Naive B cell (primary cell): ENCODE measurements at regions not wholly inside any gene's neighbourhood (a gene's known extent, or its start where the extent isn't known, plus 50 kb on each side); places are given as distances from the start of the nearest gene placed in this dataset.
"Not testable (repeated sequence)": the region's sequence is repeated elsewhere in the genome, so short reads cannot be mapped to it uniquely, and the experiment has no call there.

Experiments
- ATAC-seq, 2 donors: fragments of 150-1000 bp; cut with Tn5 transposase; 2 replicates each; pipeline ENCODE4 v1.10.0; 2021; ENCODE audit warnings: low read depth in 2 of 2, mild to moderate bottlenecking in 2 of 2, moderate library complexity in 2 of 2
- DNase-seq: peaks from one replicate; pipeline ENCODE4 v3.0.0; 2022
- H3K27ac Mint-ChIP-seq, 6 donors: one replicate each; pipeline ENCODE4 v1.8.0; 2020 to 2022; ENCODE audit warnings: mild to moderate bottlenecking in 6 of 6, mixed read lengths in 6 of 6, moderate library complexity in 5 of 6, inconsistent platforms in 2 of 6
- H3K27me3 Mint-ChIP-seq, 3 donors: one replicate each; pipeline ENCODE4 v1.8.0; 2021 to 2022; ENCODE audit warnings: mixed read lengths in 3 of 3, mild to moderate bottlenecking in 1 of 3
- H3K36me3 Mint-ChIP-seq, 2 donors: one replicate each; pipeline ENCODE4 v1.8.0; 2020 to 2022; ENCODE audit warnings: mixed read lengths in 2 of 2, inconsistent platforms in 1 of 2, mild to moderate bottlenecking in 1 of 2
- H3K4me1 Mint-ChIP-seq, 3 donors: one replicate each; pipeline ENCODE4 v1.8.0; 2020 to 2022; ENCODE audit warnings: mixed read lengths in 3 of 3, inconsistent platforms in 1 of 3, mild to moderate bottlenecking in 1 of 3, moderate library complexity in 1 of 3
- H3K4me3 Mint-ChIP-seq, 8 donors: one replicate each; pipeline ENCODE4 v1.8.0; 2020 to 2022; ENCODE audit warnings: mild to moderate bottlenecking in 8 of 8, mixed read lengths in 8 of 8, moderate library complexity in 8 of 8, inconsistent platforms in 2 of 8
- H3K9me3 Mint-ChIP-seq, 7 donors: one replicate each; pipeline ENCODE4 v1.8.0; 2020 to 2022; ENCODE audit warnings: mixed read lengths in 7 of 7, mild to moderate bottlenecking in 5 of 7, inconsistent platforms in 2 of 7, moderate library complexity in 1 of 7

DNA sequence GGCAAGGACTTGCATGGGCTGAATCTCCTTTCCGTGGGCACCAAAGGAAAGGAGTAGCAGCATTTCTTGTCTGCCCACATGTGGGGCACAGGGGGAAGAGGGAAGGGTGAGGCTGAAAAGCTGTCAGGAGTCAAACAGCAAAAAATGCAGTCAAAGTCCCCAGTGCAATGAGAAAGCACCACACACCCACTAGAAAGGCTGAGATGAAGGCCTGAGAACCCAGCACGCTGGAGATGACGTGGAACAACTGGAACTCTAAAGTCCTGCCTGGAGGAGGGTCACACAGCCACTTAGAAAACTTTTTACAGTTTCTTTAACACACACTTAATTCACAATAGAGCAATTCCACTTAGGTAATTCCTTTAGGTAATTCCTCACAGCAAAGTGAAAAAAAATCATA is 94.6 kb upstream of the IGFBPL1 start:
- no peaks in the 10 kb centered on the region for H3K36me3 Mint-ChIP-seq
- H3K4me1 Mint-ChIP-seq: no peaks in the 10 kb centered on the region
- H3K27me3 Mint-ChIP-seq: peaks cover 10 to 25% (median 17%) of the 10 kb centered on the region in 3 donors
- H3K9me3 Mint-ChIP-seq: peaks cover 0 to 2% (median 0%) of the 10 kb centered on the region in 7 donors
- ATAC-seq (no peak), DNase-seq (no peak)
- peak overlapping the region in 1 of 6 donors; percentile 56 for H3K27ac Mint-ChIP-seq
- no peak overlapping the region for H3K4me3 Mint-ChIP-seq

DNA sequence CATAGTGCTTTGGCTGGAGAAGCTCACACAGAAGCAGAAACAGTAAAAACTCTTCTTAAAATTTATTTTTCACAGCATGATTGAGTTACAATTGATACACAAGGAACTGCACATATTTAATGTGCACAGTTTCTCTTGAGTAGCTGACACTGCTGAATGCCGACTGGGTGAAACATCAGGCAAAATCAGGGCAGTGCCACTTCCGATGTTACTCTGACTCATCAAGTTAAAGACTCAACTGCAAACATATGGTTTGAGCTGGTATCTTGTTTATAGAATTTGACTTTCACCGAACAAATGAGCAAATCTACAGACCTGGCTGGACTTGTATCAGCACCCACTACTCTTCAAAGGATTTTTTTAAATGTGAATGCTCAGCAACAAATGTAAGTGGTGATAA is 92.0 kb upstream of the IGFBPL1 start:
- ATAC-seq, DNase-seq, H3K4me3 Mint-ChIP-seq, H3K27ac Mint-ChIP-seq, H3K36me3 Mint-ChIP-seq, H3K9me3 Mint-ChIP-seq, H3K4me1 Mint-ChIP-seq: not testable (repeated sequence)
- H3K27me3 Mint-ChIP-seq: peaks cover 0 to 17% (median 4%) of the 10 kb centered on the region in 3 donors

DNA sequence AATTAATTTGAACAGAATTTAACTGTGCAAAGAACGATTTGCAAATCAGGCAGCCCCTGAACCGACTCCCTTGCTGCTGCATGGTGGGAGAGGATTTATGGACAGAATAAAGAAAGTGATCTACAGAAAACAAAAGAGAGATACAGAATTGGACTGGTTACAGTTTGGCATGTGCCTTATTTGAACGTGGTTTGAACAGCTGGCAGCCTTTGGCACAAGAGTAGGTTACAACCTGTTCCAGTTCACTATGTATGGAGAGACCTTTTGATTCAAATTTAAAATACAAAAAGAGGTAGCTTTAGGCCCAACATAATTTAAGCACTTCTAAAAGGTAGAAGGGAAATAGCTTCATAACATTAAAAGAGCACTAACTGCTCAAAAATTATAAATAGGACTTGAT is 90.8 kb upstream of the IGFBPL1 start:
- H3K36me3 Mint-ChIP-seq, H3K4me1 Mint-ChIP-seq, ATAC-seq, H3K9me3 Mint-ChIP-seq, H3K4me3 Mint-ChIP-seq, H3K27ac Mint-ChIP-seq, DNase-seq: not testable (repeated sequence)
- H3K27me3 Mint-ChIP-seq: peaks cover 0 to 10% (median 0%) of the 10 kb centered on the region in 3 donors

DNA sequence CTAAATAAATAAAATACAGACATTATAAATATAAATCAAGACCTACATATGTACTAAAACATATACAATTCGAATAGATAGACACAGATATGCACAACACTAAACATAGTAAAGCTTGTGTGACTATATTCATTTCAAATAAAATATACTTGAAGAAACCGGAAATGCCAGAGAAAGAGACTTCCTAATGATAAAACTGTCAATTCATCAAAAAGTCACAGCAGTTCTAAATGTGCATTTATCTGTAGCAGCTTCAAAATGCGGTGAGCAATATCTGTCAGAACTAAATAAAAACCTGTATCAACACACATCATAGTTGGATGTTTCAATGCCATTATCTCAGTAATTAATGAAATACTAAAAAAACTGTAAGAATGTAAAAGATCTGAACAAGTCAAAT is 86.1 kb upstream of the IGFBPL1 start:
- H3K36me3 Mint-ChIP-seq, H3K9me3 Mint-ChIP-seq, DNase-seq, ATAC-seq, H3K27ac Mint-ChIP-seq, H3K4me1 Mint-ChIP-seq, H3K4me3 Mint-ChIP-seq: not testable (repeated sequence)
- H3K27me3 Mint-ChIP-seq: peaks cover 7 to 10% (median 10%) of the 10 kb centered on the region in 3 donors

DNA sequence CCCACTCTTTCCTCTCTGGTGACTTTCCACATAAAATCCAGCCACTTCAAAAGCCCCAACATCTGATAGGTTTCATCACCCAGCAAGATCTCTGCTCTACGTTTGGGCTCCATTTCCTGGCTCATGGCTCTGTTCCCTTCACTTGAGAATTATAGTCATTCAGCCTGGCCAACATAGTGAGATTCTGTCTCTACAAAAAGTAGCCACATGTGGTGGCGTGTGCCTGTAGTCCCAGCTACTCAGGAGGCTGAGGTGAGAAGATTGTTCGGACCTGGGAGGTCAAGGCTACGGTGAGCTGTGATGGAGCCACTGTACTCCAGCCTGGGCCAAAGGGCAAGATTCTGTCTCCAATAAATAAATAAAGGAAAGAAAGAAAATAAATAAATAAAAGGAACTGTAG is 83.3 kb upstream of the IGFBPL1 start:
- Mint-ChIP-seq H3K9me3 (peaks cover 0 to 7% (median 0%) of the 10 kb centered on the region in 7 donors), H3K4me3 (no peak overlapping the region), H3K36me3 (no peaks in the 10 kb centered on the region), H3K27ac (no peak overlapping the region), H3K4me1 (no peaks in the 10 kb centered on the region), H3K27me3 (peaks cover 11 to 24% (median 18%) of the 10 kb centered on the region in 3 donors)
- DNase-seq (no peak), ATAC-seq (no peak)

DNA sequence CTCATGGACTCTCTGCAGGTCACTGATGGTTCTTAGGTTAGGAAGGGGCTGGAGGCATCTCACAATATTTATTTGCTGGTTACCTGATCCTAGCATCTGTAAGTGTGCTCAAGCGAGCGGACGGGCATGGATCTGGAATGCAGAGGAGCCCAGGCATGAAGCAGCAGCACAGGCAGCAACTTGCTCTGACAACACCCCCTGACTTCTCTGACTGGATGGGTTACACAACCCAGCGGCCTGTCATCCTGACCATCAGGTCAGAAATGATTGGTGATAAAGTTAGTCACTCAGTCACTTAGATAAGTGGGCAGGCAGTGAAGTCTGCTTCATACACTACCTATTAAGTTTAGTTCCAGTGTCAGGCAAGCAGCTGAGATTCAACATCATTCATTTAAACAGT is 75.9 kb upstream of the IGFBPL1 start:
- not testable (repeated sequence) for H3K4me1 Mint-ChIP-seq, ATAC-seq, H3K4me3 Mint-ChIP-seq, DNase-seq, H3K36me3 Mint-ChIP-seq, H3K27ac Mint-ChIP-seq, H3K9me3 Mint-ChIP-seq
- peaks cover 7 to 26% (median 18%) of the 10 kb centered on the region in 3 donors for H3K27me3 Mint-ChIP-seq

DNA sequence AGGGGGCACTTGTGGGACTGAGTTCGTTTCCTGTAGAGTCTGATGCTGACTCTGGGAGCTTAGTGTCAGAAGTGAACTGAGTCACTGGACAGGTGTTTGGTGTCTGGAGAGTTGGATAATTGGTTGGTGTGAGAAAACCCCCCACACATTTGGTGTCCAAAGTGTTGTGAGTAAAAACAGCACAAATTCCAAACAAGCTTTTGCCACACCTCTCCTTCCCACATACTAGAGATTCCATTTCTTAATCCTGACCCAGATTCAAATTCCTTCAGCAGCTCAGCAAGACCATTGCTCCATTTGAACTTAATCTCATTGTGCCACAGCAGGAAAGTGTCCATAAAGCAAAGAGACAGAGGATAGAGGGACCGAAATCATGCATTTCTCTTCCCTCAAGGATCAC is 74.3 kb upstream of the IGFBPL1 start:
- not testable (repeated sequence) for DNase-seq, H3K36me3 Mint-ChIP-seq, H3K4me3 Mint-ChIP-seq, H3K9me3 Mint-ChIP-seq, ATAC-seq, H3K4me1 Mint-ChIP-seq, H3K27ac Mint-ChIP-seq
- peaks cover 0 to 18% (median 12%) of the 10 kb centered on the region in 3 donors for H3K27me3 Mint-ChIP-seq

DNA sequence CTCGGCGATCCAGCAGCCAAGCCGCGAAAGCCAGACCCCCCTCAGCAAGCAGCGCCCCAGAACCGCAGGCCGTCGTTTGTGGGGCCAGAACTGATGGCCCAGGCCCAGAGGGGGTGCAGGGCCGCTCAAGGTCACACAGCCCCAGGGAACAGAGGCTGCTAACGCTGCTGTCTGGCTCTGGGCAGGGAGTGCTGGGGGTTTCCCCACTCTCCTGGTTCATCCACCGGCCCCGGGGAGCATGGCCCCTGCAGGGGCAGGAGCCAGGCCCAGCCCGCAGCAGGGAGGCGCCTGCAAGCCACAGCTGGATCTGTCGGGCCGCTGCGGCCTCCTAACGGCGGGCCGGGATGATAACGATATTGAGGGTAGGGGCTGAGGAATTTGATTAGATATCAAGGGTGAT is 64.8 kb upstream of the IGFBPL1 start:
- ATAC-seq (no peak), DNase-seq (no peak)
- peaks cover 11 to 36% (median 16%) of the 10 kb centered on the region in 3 donors for H3K27me3 Mint-ChIP-seq
- H3K9me3 Mint-ChIP-seq: peaks cover 0 to 19% (median 8%) of the 10 kb centered on the region in 7 donors
- no peaks in the 10 kb centered on the region for H3K4me1 Mint-ChIP-seq
- peaks cover 0 to 7% of the 10 kb centered on the region in 2 donors for H3K36me3 Mint-ChIP-seq
- no peak overlapping the region for H3K4me3 Mint-ChIP-seq
- H3K27ac Mint-ChIP-seq: peak overlapping the region in 1 of 6 donors; percentile 63

DNA sequence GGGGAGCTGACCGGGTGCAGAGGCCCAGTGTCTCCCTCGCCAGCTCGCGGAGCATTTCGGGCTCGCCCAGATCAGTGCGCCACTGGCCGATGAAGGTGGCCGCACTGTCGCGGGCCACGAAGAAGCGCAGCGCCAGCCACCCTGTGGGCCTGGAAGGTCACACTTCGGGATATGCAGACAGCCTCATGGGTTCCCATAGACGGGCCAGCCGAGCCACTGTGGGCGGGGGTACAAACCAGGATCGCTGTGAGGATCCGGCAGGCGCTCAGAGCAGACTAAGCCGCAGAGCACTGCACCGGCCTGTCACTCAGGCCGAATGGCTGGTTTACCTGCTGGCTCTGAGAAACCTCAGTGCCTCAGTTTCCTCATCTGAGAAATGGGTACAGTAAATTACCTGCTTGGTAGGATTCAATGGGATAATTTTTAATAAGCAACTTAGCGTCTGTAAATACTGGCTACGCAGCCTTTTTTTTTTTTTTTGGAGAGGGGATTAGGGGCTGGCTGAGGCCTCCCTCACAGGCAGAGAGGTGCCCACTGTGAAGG is 64.0 kb upstream of the IGFBPL1 start:
- Mint-ChIP-seq H3K27me3 (peaks cover 16 to 40% (median 22%) of the 10 kb centered on the region in 3 donors), H3K4me3 (no peak overlapping the region)

DNA sequence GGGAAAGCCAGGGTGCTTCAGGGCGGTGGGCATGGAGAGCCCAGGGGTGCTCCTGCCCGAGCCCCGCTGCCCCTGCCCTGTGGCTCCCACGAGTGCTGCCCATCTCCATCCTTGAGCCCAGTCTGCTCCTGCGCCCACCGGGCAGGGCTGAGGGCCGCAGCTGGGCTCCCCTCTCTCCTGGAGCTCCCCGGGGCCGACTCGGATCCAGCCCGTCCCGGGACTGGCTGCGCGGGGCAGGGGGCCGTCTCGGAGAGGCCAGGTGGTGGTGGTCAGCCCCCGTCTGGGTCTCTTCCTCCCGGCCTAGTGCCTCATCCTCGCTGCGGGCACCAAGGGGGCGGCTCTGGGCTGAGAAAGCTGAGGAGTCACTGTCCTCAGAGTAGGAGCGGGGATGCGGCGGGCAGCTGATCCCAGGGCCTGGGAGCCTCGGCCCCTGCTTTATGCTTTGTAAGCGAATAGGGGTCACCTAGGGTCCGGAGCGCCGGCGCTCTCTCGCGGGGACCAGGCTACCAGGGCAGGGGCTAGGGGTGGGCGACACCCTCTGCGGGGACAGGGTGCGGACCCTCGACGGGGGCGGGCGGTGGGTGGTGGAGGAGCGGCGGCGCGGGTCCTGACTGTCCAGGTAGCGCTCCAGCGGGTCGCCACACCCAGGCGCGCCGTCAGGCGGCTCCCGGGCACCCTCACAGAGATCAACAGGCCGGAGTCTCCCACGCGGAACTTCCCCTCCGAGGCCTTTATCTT is 63.3 kb upstream of the IGFBPL1 start:
- not testable (repeated sequence) for ATAC-seq, H3K4me3 Mint-ChIP-seq, DNase-seq, H3K27ac Mint-ChIP-seq, H3K36me3 Mint-ChIP-seq, H3K4me1 Mint-ChIP-seq
- Mint-ChIP-seq H3K9me3 (peaks cover 0 to 10% (median 3%) of the 10 kb centered on the region in 7 donors), H3K27me3 (peaks cover 17 to 42% (median 29%) of the 10 kb centered on the region in 3 donors)

More for the DNA sequence above, 64.0 kb upstream of the IGFBPL1 start:
- peaks cover 0 to 13% (median 5%) of the 10 kb centered on the region in 7 donors for H3K9me3 Mint-ChIP-seq
- H3K36me3 Mint-ChIP-seq: peaks cover 0 to 7% of the 10 kb centered on the region in 2 donors
- H3K27ac Mint-ChIP-seq: no peak overlapping the region
- DNase-seq (no peak), ATAC-seq (no peak)
- no peaks in the 10 kb centered on the region for H3K4me1 Mint-ChIP-seq

DNA sequence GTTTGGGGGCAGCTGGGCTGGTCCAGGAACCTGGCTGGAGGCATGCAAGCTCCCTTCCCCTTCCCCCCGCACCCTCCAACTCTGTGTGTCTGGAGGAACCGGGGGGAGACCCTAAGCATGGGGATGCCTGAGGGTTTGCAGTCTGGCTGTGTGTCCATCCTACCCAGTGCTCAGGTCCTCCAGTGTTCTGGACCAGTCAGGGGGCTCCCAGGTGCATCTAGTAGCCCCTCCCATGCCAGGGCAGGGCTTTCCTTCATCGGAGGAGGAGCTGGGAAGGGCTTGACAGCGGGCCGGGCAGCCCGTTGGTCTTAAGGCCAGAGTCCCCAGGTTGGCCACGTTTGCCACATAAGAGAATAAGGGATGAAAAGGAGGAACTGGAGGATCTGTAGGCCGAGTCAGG is 62.6 kb upstream of the IGFBPL1 start:
- peaks cover 0 to 7% (median 3%) of the 10 kb centered on the region in 7 donors for H3K9me3 Mint-ChIP-seq
- H3K27ac Mint-ChIP-seq: no peak overlapping the region
- ATAC-seq: no peak
- DNase-seq: no peak
- no peaks in the 10 kb centered on the region for H3K4me1 Mint-ChIP-seq
- H3K27me3 Mint-ChIP-seq: peaks cover 17 to 42% (median 35%) of the 10 kb centered on the region in 3 donors
- H3K4me3 Mint-ChIP-seq: no peak overlapping the region
- H3K36me3 Mint-ChIP-seq: peaks cover 0 to 4% of the 10 kb centered on the region in 2 donors

DNA sequence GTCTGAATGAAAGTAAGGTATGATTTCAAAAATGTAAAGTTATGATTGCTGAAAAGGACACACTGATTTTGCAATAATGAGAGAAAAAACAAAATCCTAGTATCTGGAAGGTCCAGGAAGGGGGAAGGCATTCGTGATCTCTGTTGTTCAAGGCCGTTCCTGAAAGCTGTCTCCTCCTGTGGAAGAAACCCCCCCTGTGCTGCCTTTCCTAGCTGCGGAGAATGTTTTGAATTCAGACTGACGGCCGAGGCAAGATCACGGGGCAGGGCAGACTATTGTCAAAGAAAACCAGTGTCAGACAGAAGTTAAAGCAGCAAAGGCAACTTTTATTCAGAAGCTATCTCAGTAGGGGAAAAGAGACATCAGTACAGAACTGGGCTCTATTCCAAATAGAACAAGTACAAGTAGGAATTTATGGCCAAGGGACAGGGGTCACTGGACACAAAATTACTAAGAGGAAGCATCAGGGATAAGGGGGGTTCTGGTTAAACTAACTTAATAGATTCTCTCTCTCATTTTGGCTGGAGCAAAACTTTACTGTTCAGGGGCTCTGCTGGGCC is 61.9 kb upstream of the IGFBPL1 start:
- no peaks in the 10 kb centered on the region for H3K4me1 Mint-ChIP-seq
- H3K27me3 Mint-ChIP-seq: peaks cover 17 to 42% (median 35%) of the 10 kb centered on the region in 3 donors
- DNase-seq (no peak), ATAC-seq (no peak)
- no peak overlapping the region for H3K4me3 Mint-ChIP-seq
- no peaks in the 10 kb centered on the region for H3K36me3 Mint-ChIP-seq
- no peak overlapping the region for H3K27ac Mint-ChIP-seq
- H3K9me3 Mint-ChIP-seq: peaks cover 0 to 4% (median 0%) of the 10 kb centered on the region in 7 donors

DNA sequence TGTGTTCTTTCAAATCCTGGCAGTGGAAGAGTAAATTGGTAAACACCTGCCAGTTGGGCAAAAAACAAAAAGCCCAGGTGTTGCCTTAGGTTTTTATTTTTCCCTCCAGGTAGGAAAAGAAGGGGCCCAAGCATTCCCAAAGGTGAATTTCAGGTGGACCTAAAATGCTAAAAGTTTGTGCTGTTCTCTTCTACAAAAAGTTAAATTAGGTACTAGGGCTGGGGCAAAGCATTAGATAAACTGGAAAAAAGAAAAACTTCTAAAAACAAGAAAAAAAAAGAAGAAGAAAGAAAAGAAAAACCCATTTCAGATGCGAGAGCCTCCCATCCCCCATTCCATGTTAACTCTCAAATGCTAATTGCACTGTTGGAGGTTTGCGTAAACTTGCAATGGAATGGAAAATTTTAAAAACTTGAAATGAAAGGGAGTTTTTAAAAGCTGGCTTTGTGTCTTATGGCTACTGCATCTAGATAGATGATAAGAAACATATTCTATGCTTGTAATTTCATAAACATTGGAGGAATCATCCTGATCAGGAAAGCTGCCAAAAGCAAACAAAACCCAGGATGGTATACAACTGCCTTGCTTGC is 59.9 kb upstream of the IGFBPL1 start:
- not testable (repeated sequence) for H3K9me3 Mint-ChIP-seq, ATAC-seq, DNase-seq, H3K4me1 Mint-ChIP-seq, H3K36me3 Mint-ChIP-seq, H3K4me3 Mint-ChIP-seq, H3K27ac Mint-ChIP-seq
- peaks cover 17 to 37% (median 35%) of the 10 kb centered on the region in 3 donors for H3K27me3 Mint-ChIP-seq
